GM18909 (cell line): ENCODE measurements at regions not wholly inside any gene's neighbourhood (a gene's known extent, or its start where the extent isn't known, plus 50 kb on each side); places are given as distances from the start of the nearest gene placed in this dataset.
"Not testable (repeated sequence)": the region's sequence is repeated elsewhere in the genome, so short reads cannot be mapped to it uniquely, and the experiment has no call there.

ENCODE experiments used
- ATAC-seq: cut with Tn5 transposase; IDR thresholded peaks from one replicate; pipeline ENCODE4 v1.9.1; 2021; ENCODE audit warnings: mild to moderate bottlenecking; ENCODE audit not compliant: unreplicated experiment, poor library complexity

DNA sequence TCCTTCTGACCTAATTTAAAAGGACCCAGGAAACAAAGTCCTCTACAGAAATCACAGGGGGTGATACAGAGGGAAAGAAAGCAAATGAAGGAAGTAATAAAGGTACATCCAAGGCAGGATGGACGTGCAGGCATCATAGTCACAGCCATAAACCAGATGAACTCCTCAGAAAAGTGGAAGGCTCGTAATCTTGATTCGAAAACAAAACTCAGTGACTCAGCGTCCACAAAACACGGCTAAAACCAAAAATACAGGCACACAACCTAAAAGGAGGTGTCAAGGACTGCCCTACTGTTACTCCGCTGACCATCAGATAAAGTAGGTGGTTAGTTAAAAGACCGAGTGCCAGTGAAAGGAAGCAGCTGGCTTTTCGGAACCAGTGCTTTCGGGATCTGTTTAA is 81.5 kb downstream of the TRIM69 start:
- not testable (repeated sequence) for ATAC-seq

DNA sequence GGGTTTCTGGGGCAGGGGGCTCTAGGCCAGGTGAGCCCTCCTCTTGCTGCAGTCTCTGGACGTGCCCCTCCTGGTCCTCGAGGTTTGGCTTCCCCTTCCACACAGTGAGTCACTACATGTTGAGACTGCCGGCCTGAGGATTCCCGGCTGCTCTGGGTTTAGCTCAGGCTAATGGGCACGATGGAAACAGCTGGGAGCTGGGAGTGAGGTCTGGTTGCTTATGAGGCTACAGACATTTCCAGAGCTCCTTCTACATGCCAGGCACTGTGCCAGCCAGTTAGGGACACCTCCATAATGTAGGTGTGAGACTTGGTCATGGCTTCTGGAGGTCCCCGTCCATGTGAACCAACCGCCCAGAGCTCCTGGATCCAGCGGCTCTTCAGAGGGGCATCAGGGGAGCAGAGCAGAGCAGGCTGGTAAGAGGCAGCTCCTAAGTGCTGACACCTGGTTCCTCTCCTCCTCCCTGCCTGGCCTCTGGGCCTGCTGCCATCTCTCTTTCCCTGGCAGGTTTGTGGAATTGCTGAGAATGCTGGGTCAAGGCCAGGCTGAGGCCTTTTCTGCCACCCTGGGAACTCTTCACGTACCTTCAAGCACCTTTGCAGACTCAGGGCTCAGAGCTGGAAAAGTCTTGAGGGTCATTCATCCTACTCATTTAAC is 83.1 kb downstream of the TRIM69 start:
- not testable (repeated sequence) for ATAC-seq

- not testable (repeated sequence) for ATAC-seq
Measured at GRCh38 chr15:44820535-44820934, 84.2 kb downstream of the TRIM69 start.

GRCh38 chr15:44820967-44821366 is 84.6 kb downstream of the TRIM69 start:
- not testable (repeated sequence) for ATAC-seq

DNA sequence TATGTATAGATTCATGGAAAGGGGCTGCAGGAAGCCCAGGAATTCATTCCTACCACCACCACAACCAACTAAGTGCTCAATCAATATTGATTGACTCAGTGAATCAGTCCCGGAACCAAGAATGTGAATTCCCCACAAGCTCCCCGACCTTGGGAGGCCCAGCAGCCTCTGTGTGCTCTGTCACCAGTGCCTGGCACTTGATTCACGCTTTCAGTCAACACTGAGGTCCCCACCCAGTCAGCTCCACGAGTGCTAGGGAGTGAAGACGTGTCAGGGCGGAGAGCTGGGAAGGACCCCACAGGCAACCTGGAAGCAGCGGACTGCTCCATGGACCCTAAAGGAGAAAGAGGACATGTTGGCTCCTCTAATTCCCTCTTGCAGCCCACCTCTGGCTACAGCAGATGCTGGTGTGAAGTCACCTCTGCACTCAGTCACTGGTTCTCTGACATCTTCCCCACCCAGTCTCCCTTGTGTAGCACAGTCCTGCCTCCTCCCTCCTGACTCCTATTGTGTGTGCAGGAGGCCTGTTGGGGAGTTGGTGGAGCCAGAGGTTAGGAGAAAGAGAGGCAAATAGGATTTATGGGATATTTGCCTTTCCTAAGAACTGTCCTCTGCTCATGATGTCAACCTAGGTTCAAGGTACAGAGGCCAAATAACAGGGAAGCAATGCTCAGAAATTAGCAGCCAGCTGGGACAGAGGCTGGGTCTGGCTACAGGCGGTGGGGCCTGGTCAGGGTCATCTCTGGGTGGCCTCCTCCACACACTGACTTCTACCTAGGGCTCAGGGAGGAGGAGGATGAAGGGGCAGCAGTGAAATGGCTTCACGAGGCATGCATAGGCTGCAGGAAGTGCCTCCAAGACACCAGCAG is 88.2 kb downstream of the TRIM69 start:
- not testable (repeated sequence) for ATAC-seq

- ATAC-seq = not testable (repeated sequence)
Measured at GRCh38 chr15:44826583-44826982, 90.3 kb downstream of the TRIM69 start.

GRCh38 chr15:44828229-44828914 is 92.0 kb downstream of the TRIM69 start:
- ATAC-seq = not testable (repeated sequence)

GRCh38 chr15:44829150-44829549 is 92.8 kb downstream of the TRIM69 start:
- ATAC-seq = not testable (repeated sequence)

DNA sequence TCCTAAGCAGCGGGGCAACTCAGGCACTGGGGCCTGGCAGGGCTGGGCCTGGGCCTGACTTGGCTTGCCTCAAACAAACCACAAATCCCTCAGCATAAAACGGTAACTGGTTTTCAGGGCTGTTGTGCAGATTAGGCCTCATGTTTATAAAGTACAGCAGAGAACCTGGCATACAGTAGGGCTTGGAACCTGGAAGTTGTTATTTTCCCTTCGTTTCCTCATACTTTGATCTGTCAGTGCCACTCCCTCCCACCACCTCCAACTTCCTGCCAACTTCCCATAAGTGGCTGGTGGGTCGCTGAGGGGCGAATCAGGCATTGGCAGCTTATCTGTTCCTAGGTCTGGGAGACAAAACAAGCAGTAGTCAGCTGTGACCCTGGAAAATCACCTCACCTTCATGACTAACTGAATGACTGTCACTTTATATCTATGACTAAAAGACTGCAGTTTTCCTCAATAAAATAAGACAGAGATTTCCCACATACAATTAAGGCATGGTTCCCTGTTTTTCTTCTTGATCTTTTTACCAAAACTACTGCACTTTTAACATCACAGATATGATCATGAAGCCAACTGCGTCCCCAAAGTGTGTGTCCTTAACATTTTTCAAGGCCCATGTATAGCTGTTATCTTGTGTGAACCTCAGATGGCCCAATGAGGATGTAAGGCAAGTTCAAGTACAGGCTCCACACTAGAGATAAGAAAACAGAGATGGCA is 94.5 kb downstream of the TRIM69 start:
- ATAC-seq = not testable (repeated sequence)

DNA sequence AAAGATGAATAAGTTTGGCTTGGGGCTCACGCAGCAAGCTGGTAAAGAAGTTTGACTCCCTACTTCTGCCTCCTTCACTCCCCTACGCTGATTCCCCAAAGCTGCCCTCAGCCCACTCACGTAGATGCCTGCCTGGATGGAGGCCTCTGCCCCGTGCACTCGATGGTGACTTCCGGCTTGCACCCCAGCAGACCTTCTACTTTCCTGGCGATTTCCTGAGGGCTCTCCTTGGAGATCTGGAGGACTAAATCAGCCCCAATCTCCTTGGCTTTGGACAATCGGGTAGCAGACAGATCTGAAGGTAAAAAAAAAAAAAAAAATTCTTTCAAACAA is 95.0 kb downstream of the TRIM69 start:
- not testable (repeated sequence) for ATAC-seq

DNA sequence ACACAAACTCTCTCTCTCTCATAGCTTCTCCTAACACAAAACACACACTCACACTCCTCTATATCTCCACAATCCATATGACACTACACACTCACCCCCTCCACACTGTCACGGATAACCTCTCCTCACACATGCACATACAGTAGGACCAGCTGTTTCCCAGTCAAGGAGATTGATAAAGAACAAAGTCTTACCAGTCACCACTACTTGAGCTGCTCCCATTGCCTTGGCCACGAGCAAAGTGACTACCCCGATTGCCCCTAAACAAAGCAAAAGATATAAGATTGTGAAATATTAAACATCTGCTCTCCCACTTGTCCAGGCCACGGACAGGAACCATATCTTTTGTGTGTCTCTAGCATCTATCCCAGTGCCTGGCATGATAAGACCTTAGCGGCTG is 95.8 kb downstream of the TRIM69 start:
- ATAC-seq = not testable (repeated sequence)

DNA sequence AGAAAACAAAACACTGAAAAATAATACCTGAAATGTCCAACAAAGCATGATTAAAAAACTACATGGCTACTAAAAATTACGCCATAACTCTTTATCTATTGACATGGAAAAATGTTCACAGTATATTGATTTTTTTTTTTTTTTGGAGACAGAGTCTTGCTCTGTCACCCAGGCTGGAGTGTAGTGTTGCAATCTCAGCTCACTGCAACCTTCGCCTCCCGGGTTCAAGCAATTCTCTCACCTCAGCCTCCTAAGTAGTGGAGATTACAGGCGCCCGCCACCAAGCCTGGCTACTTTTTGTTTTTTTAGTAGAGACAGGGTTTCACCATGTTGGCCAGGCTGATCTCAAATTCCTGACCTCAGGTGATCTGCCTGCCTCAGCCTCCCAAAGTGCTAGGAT is 96.8 kb downstream of the TRIM69 start:
- not testable (repeated sequence) for ATAC-seq

DNA sequence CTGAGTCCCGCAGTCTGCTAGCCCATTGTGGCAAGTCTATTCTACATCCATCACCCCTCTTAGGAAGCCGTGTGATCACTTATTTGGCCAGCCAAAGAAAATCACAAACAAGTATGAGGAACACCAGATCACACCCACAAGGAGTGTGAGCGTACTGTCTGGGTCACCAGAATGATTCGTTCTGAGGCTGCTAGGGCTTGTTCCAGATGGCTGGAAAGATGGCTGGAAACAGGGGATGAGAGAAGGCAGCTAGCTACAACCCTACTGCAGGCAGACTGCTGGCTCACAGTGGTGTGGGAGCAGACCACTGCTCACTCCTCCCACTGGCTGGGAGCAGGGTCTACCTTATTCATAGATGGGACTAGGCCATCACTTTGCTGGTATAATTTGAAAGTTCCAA is 97.4 kb downstream of the TRIM69 start:
- ATAC-seq = not testable (repeated sequence)

DNA sequence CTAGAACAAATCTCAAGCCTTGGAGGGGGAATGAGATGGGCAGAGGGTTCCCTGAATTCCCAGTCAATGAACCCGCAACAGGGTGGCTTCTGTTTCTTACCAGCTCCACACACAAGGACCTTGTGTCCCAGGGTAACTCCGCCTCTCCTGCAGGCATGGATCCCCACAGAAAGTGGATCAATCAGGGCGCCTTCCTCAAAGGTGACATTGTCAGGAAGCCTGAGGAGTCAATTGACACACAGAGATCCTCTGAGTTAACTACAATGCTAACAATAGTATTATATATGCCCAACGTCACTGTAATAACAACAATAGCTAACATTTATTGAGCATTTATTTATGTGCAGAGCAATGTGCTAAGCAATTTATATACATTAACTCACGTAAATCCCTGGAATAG is 98.8 kb downstream of the TRIM69 start:
- ATAC-seq = not testable (repeated sequence)

GRCh38 chr15:44836094-44836493 is 99.8 kb downstream of the TRIM69 start:
- no peak for ATAC-seq

DNA sequence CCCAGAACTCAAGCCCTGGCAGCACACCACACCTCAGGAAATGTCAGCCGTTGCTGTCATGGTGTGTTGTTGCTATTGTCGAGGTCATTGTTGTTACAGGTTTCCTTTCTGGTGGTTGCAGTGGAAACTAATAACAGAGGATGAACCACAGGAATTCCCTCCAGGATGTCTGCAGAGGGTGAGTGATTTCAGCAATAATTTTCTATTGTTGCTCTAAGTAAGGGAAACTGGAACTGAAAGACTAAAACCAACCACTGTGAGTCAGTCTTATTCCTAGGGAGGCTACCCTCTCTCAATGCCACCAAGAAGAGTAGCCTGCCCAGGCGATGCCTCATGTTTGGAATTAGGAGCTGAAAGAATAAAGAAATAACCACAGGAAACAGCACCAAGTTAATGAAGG is 102.6 kb downstream of the TRIM69 start:
- not testable (repeated sequence) for ATAC-seq

- ATAC-seq = not testable (repeated sequence)
Measured at GRCh38 chr15:44841762-44842161, 105.4 kb downstream of the TRIM69 start.

DNA sequence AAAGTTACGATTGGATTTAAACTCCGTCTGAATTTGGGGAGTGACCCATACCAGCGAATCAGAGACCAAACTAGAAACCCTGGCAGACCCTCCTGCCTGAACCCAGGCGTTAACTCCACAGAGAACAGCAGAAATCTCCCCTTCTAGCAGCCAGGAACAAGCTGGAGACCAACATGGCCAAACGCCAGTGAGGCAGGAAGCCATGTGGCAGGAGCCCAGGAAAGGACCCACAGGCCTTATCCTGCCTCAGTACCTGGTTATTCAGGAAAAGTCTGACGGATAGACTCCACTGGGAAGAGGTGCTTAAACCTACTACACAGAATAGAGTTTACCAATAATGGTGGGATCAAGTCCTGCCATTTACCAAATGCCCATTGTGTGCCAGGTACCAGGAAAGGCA is 106.6 kb downstream of the TRIM69 start:
- ATAC-seq = not testable (repeated sequence)

DNA sequence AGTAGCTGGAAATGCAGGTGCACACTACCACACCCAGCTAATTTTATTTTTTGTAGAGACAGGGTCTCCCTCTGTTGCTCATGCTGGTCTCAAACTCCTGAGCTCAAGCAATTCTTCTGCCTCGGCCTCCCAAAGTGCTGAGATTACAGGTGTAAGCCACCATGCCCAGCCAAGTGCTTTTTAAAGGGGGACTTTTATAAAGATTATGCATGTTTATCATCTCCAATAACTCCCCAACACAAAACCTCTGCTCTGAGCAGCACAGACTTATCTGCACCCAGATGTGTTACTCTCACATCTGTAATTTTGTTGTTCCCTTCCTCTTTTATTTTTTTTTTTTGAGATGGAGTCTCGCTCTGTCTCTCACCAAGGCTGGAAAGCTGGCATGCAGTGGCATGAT is 108.6 kb downstream of the TRIM69 start:
- not testable (repeated sequence) for ATAC-seq

DNA sequence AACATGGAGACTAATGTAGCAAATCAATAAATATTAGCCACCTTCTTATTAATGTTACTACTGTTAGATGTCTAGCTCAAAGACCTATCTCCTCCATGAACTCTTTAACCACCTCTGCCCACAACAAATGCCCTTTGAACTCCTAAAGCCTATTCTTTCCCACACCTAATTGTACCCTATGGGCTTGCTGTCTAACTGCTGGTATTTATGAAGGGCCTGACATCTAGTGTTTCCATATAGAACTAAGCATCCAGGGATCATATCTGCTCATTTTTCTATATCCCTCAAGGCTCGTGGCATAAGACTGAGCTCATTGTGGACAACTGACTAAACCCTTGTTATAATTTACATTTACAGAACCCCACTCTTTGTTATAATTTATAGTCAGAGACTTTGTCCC is 109.8 kb downstream of the TRIM69 start:
- ATAC-seq = not testable (repeated sequence)
